ENCODE measurements at regions not wholly inside any gene's neighbourhood (a gene's known extent, or its start where the extent isn't known, plus 50 kb on each side); places are given as distances from the start of the nearest gene placed in this dataset.

- TF ChIP-seq YY1 (IDR thresholded peaks at IDR 0.05; ENCODE audit: insufficient read depth, insufficient read length) (no peak), ZNF274 (IDR thresholded peaks at IDR 0.05; ENCODE audit: low read depth, low read length) (no peak), SUZ12 (IDR thresholded peaks at IDR 0.05; ENCODE audit: extremely low read depth, insufficient read depth, insufficient read length) (no peak)
- Histone ChIP-seq H3K4me1 (ENCODE audit: insufficient read depth, insufficient read length) (no peaks in the 10 kb centered on the region), H3K9me3 (ENCODE audit: insufficient read depth, low read length) (no peaks in the 10 kb centered on the region), H3K9ac (ENCODE audit: insufficient read length, low read depth) (no peak overlapping the region), H3K36me3 (ENCODE audit: insufficient read depth, insufficient read length, low read length) (no peaks in the 10 kb centered on the region), H3K27me3 (ENCODE audit: insufficient read depth, insufficient read length) (no peaks in the 10 kb centered on the region), H3K4me3 (ENCODE audit: insufficient read length, low read depth) (no peak overlapping the region)
- DNase-seq (ENCODE audit: low read depth, low spot score), result no peak
These were observed 75.1 kb upstream of the SP4 start for GRCh38 chr7:21352540-21353387.

- H3K4me3 ChIP-seq (ENCODE audit: insufficient read length, low read depth), result no peak overlapping the region
- no peaks in the 10 kb centered on the region for H3K36me3 ChIP-seq (ENCODE audit: insufficient read depth, insufficient read length, low read length)
- TF ChIP-seq SUZ12 (IDR thresholded peaks at IDR 0.05; ENCODE audit: extremely low read depth, insufficient read depth, insufficient read length) (no peak), YY1 (IDR thresholded peaks at IDR 0.05; ENCODE audit: insufficient read depth, insufficient read length) (no peak), ZNF274 (IDR thresholded peaks at IDR 0.05; ENCODE audit: low read depth, low read length) (no peak)
- DNase-seq (ENCODE audit: low read depth, low spot score), result no peak
- no peak overlapping the region for H3K9ac ChIP-seq (ENCODE audit: insufficient read length, low read depth)
- no peaks in the 10 kb centered on the region for H3K27me3 ChIP-seq (ENCODE audit: insufficient read depth, insufficient read length)
- no peaks in the 10 kb centered on the region for H3K9me3 ChIP-seq (ENCODE audit: insufficient read depth, low read length)
- H3K4me1 ChIP-seq (ENCODE audit: insufficient read depth, insufficient read length), result no peaks in the 10 kb centered on the region
These were observed 74.5 kb upstream of the SP4 start for GRCh38 chr7:21353388-21353780.

- no peak overlapping the region for H3K4me3 ChIP-seq (ENCODE audit: insufficient read length, low read depth)
- TF ChIP-seq YY1 (IDR thresholded peaks at IDR 0.05; ENCODE audit: insufficient read depth, insufficient read length) (no peak), ZNF274 (IDR thresholded peaks at IDR 0.05; ENCODE audit: low read depth, low read length) (no peak), SUZ12 (IDR thresholded peaks at IDR 0.05; ENCODE audit: extremely low read depth, insufficient read depth, insufficient read length) (no peak)
- no peaks in the 10 kb centered on the region for H3K36me3 ChIP-seq (ENCODE audit: insufficient read depth, insufficient read length, low read length)
- DNase-seq (ENCODE audit: low read depth, low spot score), result no peak
- no peaks in the 10 kb centered on the region for H3K27me3 ChIP-seq (ENCODE audit: insufficient read depth, insufficient read length)
- H3K4me1 ChIP-seq (ENCODE audit: insufficient read depth, insufficient read length), result no peaks in the 10 kb centered on the region
- H3K9me3 ChIP-seq (ENCODE audit: insufficient read depth, low read length), result no peaks in the 10 kb centered on the region
- H3K9ac ChIP-seq (ENCODE audit: insufficient read length, low read depth), result no peak overlapping the region
These were observed 73.6 kb upstream of the SP4 start for GRCh38 chr7:21354284-21354683.

GRCh38 chr7:21355406-21355874, 72.4 kb upstream of the SP4 start:
- no peak for DNase-seq (ENCODE audit: low read depth, low spot score)
- no peak for TF ChIP-seq ZNF274 (IDR thresholded peaks at IDR 0.05; ENCODE audit: low read depth, low read length)
- TF ChIP-seq YY1 (IDR thresholded peaks at IDR 0.05; ENCODE audit: insufficient read depth, insufficient read length), result no peak
- TF ChIP-seq SUZ12 (IDR thresholded peaks at IDR 0.05; ENCODE audit: extremely low read depth, insufficient read depth, insufficient read length), result no peak
- Histone ChIP-seq H3K9me3 (ENCODE audit: insufficient read depth, low read length) (no peaks in the 10 kb centered on the region), H3K4me3 (ENCODE audit: insufficient read length, low read depth) (no peak overlapping the region), H3K9ac (ENCODE audit: insufficient read length, low read depth) (no peak overlapping the region), H3K27me3 (ENCODE audit: insufficient read depth, insufficient read length) (no peaks in the 10 kb centered on the region), H3K4me1 (ENCODE audit: insufficient read depth, insufficient read length) (no peaks in the 10 kb centered on the region), H3K36me3 (ENCODE audit: insufficient read depth, insufficient read length, low read length) (no peaks in the 10 kb centered on the region)

GRCh38 chr7:21356616-21357015, 71.3 kb upstream of the SP4 start:
- TF ChIP-seq YY1 (IDR thresholded peaks at IDR 0.05; ENCODE audit: insufficient read depth, insufficient read length) (no peak), SUZ12 (IDR thresholded peaks at IDR 0.05; ENCODE audit: extremely low read depth, insufficient read depth, insufficient read length) (no peak), ZNF274 (IDR thresholded peaks at IDR 0.05; ENCODE audit: low read depth, low read length) (no peak)
- no peaks in the 10 kb centered on the region for H3K4me1 ChIP-seq (ENCODE audit: insufficient read depth, insufficient read length)

GRCh38 chr7:21357151-21358097, 70.5 kb upstream of the SP4 start:
- Histone ChIP-seq H3K4me1 (ENCODE audit: insufficient read depth, insufficient read length) (no peaks in the 10 kb centered on the region), H3K4me3 (ENCODE audit: insufficient read length, low read depth) (no peak overlapping the region), H3K9ac (ENCODE audit: insufficient read length, low read depth) (no peak overlapping the region), H3K36me3 (ENCODE audit: insufficient read depth, insufficient read length, low read length) (no peaks in the 10 kb centered on the region), H3K9me3 (ENCODE audit: insufficient read depth, low read length) (no peaks in the 10 kb centered on the region), H3K27me3 (ENCODE audit: insufficient read depth, insufficient read length) (no peaks in the 10 kb centered on the region)
- no peak for DNase-seq (ENCODE audit: low read depth, low spot score)
- no peak for TF ChIP-seq YY1 (IDR thresholded peaks at IDR 0.05; ENCODE audit: insufficient read depth, insufficient read length)

More at GRCh38 chr7:21356616-21357015, 71.3 kb upstream of the SP4 start:
- no peak overlapping the region for H3K4me3 ChIP-seq (ENCODE audit: insufficient read length, low read depth)
- H3K9me3 ChIP-seq (ENCODE audit: insufficient read depth, low read length), result no peaks in the 10 kb centered on the region
- no peaks in the 10 kb centered on the region for H3K36me3 ChIP-seq (ENCODE audit: insufficient read depth, insufficient read length, low read length)
- DNase-seq (ENCODE audit: low read depth, low spot score), result no peak
- no peaks in the 10 kb centered on the region for H3K27me3 ChIP-seq (ENCODE audit: insufficient read depth, insufficient read length)
- no peak overlapping the region for H3K9ac ChIP-seq (ENCODE audit: insufficient read length, low read depth)

GRCh38 chr7:21358648-21359047, 69.2 kb upstream of the SP4 start:
- no peak for TF ChIP-seq ZNF274 (IDR thresholded peaks at IDR 0.05; ENCODE audit: low read depth, low read length)
- no peak for TF ChIP-seq YY1 (IDR thresholded peaks at IDR 0.05; ENCODE audit: insufficient read depth, insufficient read length)
- TF ChIP-seq SUZ12 (IDR thresholded peaks at IDR 0.05; ENCODE audit: extremely low read depth, insufficient read depth, insufficient read length), result no peak
- Histone ChIP-seq H3K36me3 (ENCODE audit: insufficient read depth, insufficient read length, low read length) (no peaks in the 10 kb centered on the region), H3K9ac (ENCODE audit: insufficient read length, low read depth) (no peak overlapping the region), H3K4me3 (ENCODE audit: insufficient read length, low read depth) (no peak overlapping the region), H3K27me3 (ENCODE audit: insufficient read depth, insufficient read length) (no peaks in the 10 kb centered on the region), H3K4me1 (ENCODE audit: insufficient read depth, insufficient read length) (no peaks in the 10 kb centered on the region), H3K9me3 (ENCODE audit: insufficient read depth, low read length) (no peaks in the 10 kb centered on the region)
- DNase-seq (ENCODE audit: low read depth, low spot score), result no peak
